HepG2 (cell line): ENCODE measurements at regions not wholly inside any gene's neighbourhood (a gene's known extent, or its start where the extent isn't known, plus 50 kb on each side); places are given as distances from the start of the nearest gene placed in this dataset.

Experiments used
- EZH2 ChIP-seq: conservative IDR thresholded peaks from 2 replicates; pipeline ENCODE4 v1.6.1; 2012; ENCODE audit warnings: mild to moderate bottlenecking, low read depth, low read length, moderate library complexity
- POLR2AphosphoS5 ChIP-seq: IDR thresholded peaks from 2 replicates; pipeline ENCODE4 v1.6.1; 2012; ENCODE audit warnings: low read depth, low read length

DNA sequence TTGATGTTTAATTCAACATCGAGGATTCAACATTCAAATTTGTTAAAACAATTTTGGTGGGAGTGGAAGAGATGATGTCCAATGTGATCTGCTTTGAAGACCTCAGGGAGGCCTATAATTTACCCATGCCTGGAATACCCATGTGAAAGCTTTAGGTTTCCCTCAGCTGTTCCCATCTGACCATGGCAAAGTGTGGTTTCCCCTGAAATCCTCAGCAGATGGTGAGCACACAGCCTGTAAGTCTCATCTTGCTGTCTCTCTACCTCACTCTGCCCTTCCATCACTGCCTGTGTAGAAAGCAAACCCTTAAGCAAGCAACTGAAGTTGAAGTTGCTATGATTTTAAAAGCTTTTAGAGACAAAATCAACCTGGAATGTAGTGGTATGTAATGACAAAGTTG, 80.1 kb upstream of the ATF3 start:
- no peak for TF ChIP-seq EZH2
- TF ChIP-seq POLR2AphosphoS5, result no peak
